HG03342 (cell line): ENCODE measurements at regions not wholly inside any gene's neighbourhood (a gene's known extent, or its start where the extent isn't known, plus 50 kb on each side); places are given as distances from the start of the nearest gene placed in this dataset.

Experiments
- ATAC-seq: cut with Tn5 transposase; IDR thresholded peaks from one replicate; pipeline ENCODE4 v1.9.1; 2021; ENCODE audit warnings: mild to moderate bottlenecking, moderate library complexity; ENCODE audit not compliant: unreplicated experiment

- no peak for ATAC-seq
Observed at GRCh38 chr19:31693933-31694269, 344.7 kb upstream of the TSHZ3 start.

GRCh38 chr19:31694761-31695160 is 345.5 kb upstream of the TSHZ3 start:
- no peak for ATAC-seq

GRCh38 chr19:31699421-31699820 is 350.2 kb upstream of the TSHZ3 start:
- ATAC-seq = no peak

- no peak for ATAC-seq
Observed at GRCh38 chr19:31701146-31701545, 351.9 kb upstream of the TSHZ3 start.

GRCh38 chr19:31705656-31706055 is 356.4 kb upstream of the TSHZ3 start:
- no peak for ATAC-seq

- no peak for ATAC-seq
Observed at GRCh38 chr19:31706131-31706530, 356.9 kb upstream of the TSHZ3 start.

- ATAC-seq = no peak
Observed at GRCh38 chr19:31706691-31707620, 357.7 kb upstream of the TSHZ3 start.

GRCh38 chr19:31708520-31708919 is 359.3 kb upstream of the TSHZ3 start:
- no peak for ATAC-seq

- ATAC-seq = no peak
Observed at GRCh38 chr19:31709476-31709875, 360.2 kb upstream of the TSHZ3 start.

GRCh38 chr19:31715249-31715945 is 366.2 kb upstream of the TSHZ3 start:
- no peak for ATAC-seq

- ATAC-seq = no peak
Observed at GRCh38 chr19:31716826-31717225, 367.6 kb upstream of the TSHZ3 start.

- no peak for ATAC-seq
Observed at GRCh38 chr19:31717269-31717923, 368.2 kb upstream of the TSHZ3 start.

- ATAC-seq = no peak
Observed at GRCh38 chr19:31718032-31718431, 368.8 kb upstream of the TSHZ3 start.

GRCh38 chr19:31718898-31719297 is 369.7 kb upstream of the TSHZ3 start:
- no peak for ATAC-seq

GRCh38 chr19:31723101-31723500 is 373.9 kb upstream of the TSHZ3 start:
- no peak for ATAC-seq

GRCh38 chr19:31725051-31725450 is 375.8 kb upstream of the TSHZ3 start:
- no peak for ATAC-seq

GRCh38 chr19:31727536-31727935 is 378.3 kb upstream of the TSHZ3 start:
- no peak for ATAC-seq

GRCh38 chr19:31730270-31730669 is 381.0 kb upstream of the TSHZ3 start:
- no peak for ATAC-seq

GRCh38 chr19:31733591-31733990 is 384.4 kb upstream of the TSHZ3 start:
- no peak for ATAC-seq

GRCh38 chr19:31742249-31742648 is 393.0 kb upstream of the TSHZ3 start:
- ATAC-seq = no peak

GRCh38 chr19:31745731-31746130 is 396.5 kb upstream of the TSHZ3 start:
- no peak for ATAC-seq

- no peak for ATAC-seq
Observed at GRCh38 chr19:31749231-31749630, 400.0 kb upstream of the TSHZ3 start.
